Esophagus squamous epithelium (tissue), 5 donors: ENCODE measurements at regions not wholly inside any gene's neighbourhood (a gene's known extent, or its start where the extent isn't known, plus 50 kb on each side); places are given as distances from the start of the nearest gene placed in this dataset.

Source experiments
- DNase-seq: peaks from one replicate; lab custom pipeline; 2025; lab: John Stamatoyannopoulos, UW
- H3K27ac ChIP-seq, 4 donors: fragments of 200-600 bp; sonication (generic); one replicate each; pipeline ENCODE4 v1.5.1; 2016 to 2019; ENCODE audit warnings: mild to moderate bottlenecking in 1 of 4
- H3K27me3 ChIP-seq, 4 donors: fragments of 200-600 bp; sonication (generic); 1 replicate in 3 of 4; 2 replicates in 1 of 4; pipeline versions ENCODE4 v1.5.1 to v1.6.0; 2017 to 2021; ENCODE audit warnings: antibody characterized with exemption in 1 of 4
- H3K36me3 ChIP-seq, 3 donors: fragments of 200-600 bp; sonication (generic); one replicate each; pipeline ENCODE4 v1.5.1; 2016 to 2019
- H3K4me1 ChIP-seq, 3 donors: fragments of 200-600 bp; sonication (generic); one replicate each; pipeline ENCODE4 v1.5.1; 2017 to 2019
- H3K4me3 ChIP-seq, 4 donors: fragments of 200-600 bp; sonication (generic); 1 replicate in 3 of 4; 2 replicates in 1 of 4; pipeline ENCODE4 v1.5.1; 2016 to 2019; ENCODE audit warnings: mild to moderate bottlenecking in 2 of 4, moderate library complexity in 1 of 4
- H3K9me3 ChIP-seq, 3 donors: fragments of 200-600 bp; sonication (generic); one replicate each; pipeline ENCODE4 v1.5.1; 2016 to 2019
- CTCF ChIP-seq, 6 experiments: fragments of 450-650 bp in 4 of 6; fragments of 200-600 bp in 2 of 6; sonication (generic) in 2 of 6; IDR thresholded peaks; one replicate each; pipeline ENCODE4 v1.5.1; 2016 to 2019; ENCODE audit warnings: antibody characterized with exemption in 6 of 6, mild to moderate bottlenecking in 4 of 6, moderate library complexity in 4 of 6
- POLR2A ChIP-seq, 4 donors: fragments of 450-650 bp; IDR thresholded peaks; one replicate each; pipeline ENCODE4 v1.6.1; 2017; ENCODE audit warnings: antibody characterized with exemption in 4 of 4, mild to moderate bottlenecking in 4 of 4, moderate library complexity in 3 of 4
- WGBS, 2 donors: methylation state at CpG; one replicate each; pipeline ENCODE4 v1.1.5; 2018; 5-methylcytosine and 5-hydroxymethylcytosine counted together
- intact Hi-C: fragments of 100-400 bp; cut with DNase I; formaldehyde crosslinking; loops from one replicate; pipeline ENCODE4 v1.15.0; 2022
- donor health status: DM: yes; HTN: yes; CAD: no.

GRCh38 chr2:164048729-164049128 is 312.9 kb upstream of the FIGN start:
- Histone ChIP-seq H3K27ac (no peak overlapping the region), H3K9me3 (no peaks in the 10 kb centered on the region), H3K4me3 (no peak overlapping the region), H3K36me3 (no peaks in the 10 kb centered on the region), H3K27me3 (no peaks in the 10 kb centered on the region), H3K4me1 (no peaks in the 10 kb centered on the region)
- TF ChIP-seq CTCF (IDR thresholded peaks at IDR 0.05) = no peak
- TF ChIP-seq POLR2A (IDR thresholded peaks at IDR 0.05) = no peak
- intact Hi-C loops = no loop called here
- no peak for DNase-seq

- TF ChIP-seq CTCF (IDR thresholded peaks at IDR 0.05) (no peak), POLR2A (IDR thresholded peaks at IDR 0.05) (no peak)
- peaks cover 0 to 6% (median 0%) of the 10 kb centered on the region in 3 donors for H3K9me3 ChIP-seq
- no peaks in the 10 kb centered on the region for H3K36me3 ChIP-seq
- H3K27ac ChIP-seq = no peak overlapping the region
- H3K27me3 ChIP-seq = no peaks in the 10 kb centered on the region
- 65 to 67% methylated on average over 2 of the region's 2 CpGs for WGBS, 2 donors
- intact Hi-C loops = no loop called here
- no peaks in the 10 kb centered on the region for H3K4me1 ChIP-seq
- no peak overlapping the region for H3K4me3 ChIP-seq
- no peak for DNase-seq
These were observed 310.2 kb upstream of the FIGN start for GRCh38 chr2:164046040-164046439.

GRCh38 chr2:164044622-164045021 is 308.8 kb upstream of the FIGN start:
- DNase-seq = no peak
- TF ChIP-seq POLR2A (IDR thresholded peaks at IDR 0.05) (no peak), CTCF (IDR thresholded peaks at IDR 0.05) (no peak)
- WGBS, 2 donors = 35 to 75% methylated on average over 2 of the region's 2 CpGs
- H3K9me3 ChIP-seq = peaks cover 0 to 6% (median 0%) of the 10 kb centered on the region in 3 donors
- intact Hi-C loops = no loop called here
- H3K27me3 ChIP-seq = no peaks in the 10 kb centered on the region
- H3K4me3 ChIP-seq = no peak overlapping the region
- no peak overlapping the region for H3K27ac ChIP-seq
- no peaks in the 10 kb centered on the region for H3K4me1 ChIP-seq
- no peaks in the 10 kb centered on the region for H3K36me3 ChIP-seq

GRCh38 chr2:164039270-164039669 is 303.5 kb upstream of the FIGN start:
- H3K9me3 ChIP-seq = peaks cover 0 to 6% (median 0%) of the 10 kb centered on the region in 3 donors
- intact Hi-C loops = no loop called here
- no peak for DNase-seq
- H3K27ac ChIP-seq = no peak overlapping the region
- H3K4me1 ChIP-seq = no peaks in the 10 kb centered on the region
- TF ChIP-seq POLR2A (IDR thresholded peaks at IDR 0.05) = no peak
- no peak for TF ChIP-seq CTCF (IDR thresholded peaks at IDR 0.05)
- H3K27me3 ChIP-seq = no peaks in the 10 kb centered on the region
- H3K36me3 ChIP-seq = no peaks in the 10 kb centered on the region
- H3K4me3 ChIP-seq = no peak overlapping the region

GRCh38 chr2:164032995-164033394 is 297.2 kb upstream of the FIGN start:
- H3K27me3 ChIP-seq = no peaks in the 10 kb centered on the region
- intact Hi-C loops = no loop called here
- DNase-seq = no peak
- no peaks in the 10 kb centered on the region for H3K36me3 ChIP-seq
- TF ChIP-seq CTCF (IDR thresholded peaks at IDR 0.05) = no peak
- TF ChIP-seq POLR2A (IDR thresholded peaks at IDR 0.05) = no peak
- no peaks in the 10 kb centered on the region for H3K9me3 ChIP-seq
- no peak overlapping the region for H3K4me3 ChIP-seq
- no peaks in the 10 kb centered on the region for H3K4me1 ChIP-seq
- H3K27ac ChIP-seq = no peak overlapping the region
